C4-2B (cell line): ENCODE measurements at regions not wholly inside any gene's neighbourhood (a gene's known extent, or its start where the extent isn't known, plus 50 kb on each side); places are given as distances from the start of the nearest gene placed in this dataset.

Source experiments
- H3K27ac ChIP-seq: fragments of 450-650 bp; 2 replicates; pipeline ENCODE4 v1.5.1; 2017
- CTCF ChIP-seq: fragments of 450-650 bp; conservative IDR thresholded peaks from 2 replicates; pipeline ENCODE4 v1.5.1; 2017; ENCODE audit warnings: mild to moderate bottlenecking
- ZFX ChIP-seq: fragments of 450-650 bp; IDR thresholded peaks from 2 replicates; pipeline ENCODE4 v1.6.1; 2017

GRCh38 chr22:27051407-27051806 lies 394.0 kb downstream of the MIAT start:
- TF ChIP-seq CTCF = no peak
- no peak for TF ChIP-seq ZFX

GRCh38 chr22:27057717-27058116 lies 400.3 kb downstream of the MIAT start:
- H3K27ac ChIP-seq = no peak overlapping the region
- TF ChIP-seq CTCF (no peak), ZFX (no peak)

More at GRCh38 chr22:27051407-27051806, 394.0 kb downstream of the MIAT start:
- H3K27ac ChIP-seq = no peak overlapping the region

- H3K27ac ChIP-seq = no peak overlapping the region
- TF ChIP-seq ZFX = no peak
- TF ChIP-seq CTCF = no peak
Observed at GRCh38 chr22:27060190-27060589, 402.8 kb downstream of the MIAT start.

- no peak for TF ChIP-seq ZFX
- TF ChIP-seq CTCF = no peak
Observed at GRCh38 chr22:27062910-27063309, 405.5 kb downstream of the MIAT start.

GRCh38 chr22:27063406-27063805 lies 406.0 kb downstream of the MIAT start:
- no peak for TF ChIP-seq CTCF
- TF ChIP-seq ZFX = no peak
- H3K27ac ChIP-seq = no peak overlapping the region

More at GRCh38 chr22:27062910-27063309, 405.5 kb downstream of the MIAT start:
- no peak overlapping the region for H3K27ac ChIP-seq

- H3K27ac ChIP-seq = no peak overlapping the region
- TF ChIP-seq CTCF = no peak
- TF ChIP-seq ZFX = no peak
Observed at GRCh38 chr22:27063841-27064240, 406.5 kb downstream of the MIAT start.

GRCh38 chr22:27064386-27064785 lies 407.0 kb downstream of the MIAT start:
- TF ChIP-seq CTCF (no peak), ZFX (no peak)
- H3K27ac ChIP-seq = no peak overlapping the region
